GM06990 (cell line): ENCODE measurements at regions not wholly inside any gene's neighbourhood (a gene's known extent, or its start where the extent isn't known, plus 50 kb on each side); places are given as distances from the start of the nearest gene placed in this dataset.

Experiments
- DNase-seq: peaks from one replicate; pipeline ENCODE4 v3.0.0-alpha.2; 2011; ENCODE audit not compliant: insufficient read length; ENCODE audit errors: extremely low read depth
- H3K27me3 ChIP-seq: replicated peaks from 2 replicates; pipeline ENCODE4 v1.6.0; 2011; ENCODE audit warnings: low read length; ENCODE audit not compliant: control insufficient read depth, insufficient read depth
- H3K36me3 ChIP-seq: 2 replicates; pipeline ENCODE4 v1.5.1; 2011; ENCODE audit warnings: low read length; ENCODE audit not compliant: control insufficient read depth, insufficient read depth
- H3K4me3 ChIP-seq: replicated peaks from 2 replicates; pipeline ENCODE4 v1.5.1; 2011; ENCODE audit warnings: low read depth, mild to moderate bottlenecking, control low read depth, low read length
- TF ChIP-seq, protein P1 (sequence below): IDR thresholded peaks from 2 replicates; pipeline ENCODE4 v1.5.1; 2011; ENCODE audit warnings: low read length, control low read depth, mild to moderate bottlenecking, inconsistent platforms; ENCODE audit not compliant: insufficient read depth, poor library complexity, severe bottlenecking

DNA sequence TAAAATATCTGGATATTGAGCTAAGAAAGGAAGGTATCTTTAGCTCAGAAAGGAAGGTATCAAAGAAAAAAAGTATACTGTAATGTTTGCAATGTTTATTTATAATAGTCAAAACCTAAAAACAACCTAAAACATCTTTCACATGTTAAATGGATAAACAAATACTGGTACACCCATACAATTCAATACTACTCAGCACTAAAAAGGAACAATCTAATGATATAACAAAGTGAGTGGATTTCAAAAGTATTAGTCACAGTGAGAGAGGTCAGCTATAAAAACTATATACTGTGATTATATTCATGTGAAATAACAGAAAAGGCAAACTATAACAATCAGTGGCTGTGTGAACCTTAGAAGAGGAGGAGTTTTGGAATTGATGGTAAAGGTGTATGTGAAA, 455.0 kb upstream of the FTMT start:
- no peak for DNase-seq
- TF ChIP-seq, protein P1, sequence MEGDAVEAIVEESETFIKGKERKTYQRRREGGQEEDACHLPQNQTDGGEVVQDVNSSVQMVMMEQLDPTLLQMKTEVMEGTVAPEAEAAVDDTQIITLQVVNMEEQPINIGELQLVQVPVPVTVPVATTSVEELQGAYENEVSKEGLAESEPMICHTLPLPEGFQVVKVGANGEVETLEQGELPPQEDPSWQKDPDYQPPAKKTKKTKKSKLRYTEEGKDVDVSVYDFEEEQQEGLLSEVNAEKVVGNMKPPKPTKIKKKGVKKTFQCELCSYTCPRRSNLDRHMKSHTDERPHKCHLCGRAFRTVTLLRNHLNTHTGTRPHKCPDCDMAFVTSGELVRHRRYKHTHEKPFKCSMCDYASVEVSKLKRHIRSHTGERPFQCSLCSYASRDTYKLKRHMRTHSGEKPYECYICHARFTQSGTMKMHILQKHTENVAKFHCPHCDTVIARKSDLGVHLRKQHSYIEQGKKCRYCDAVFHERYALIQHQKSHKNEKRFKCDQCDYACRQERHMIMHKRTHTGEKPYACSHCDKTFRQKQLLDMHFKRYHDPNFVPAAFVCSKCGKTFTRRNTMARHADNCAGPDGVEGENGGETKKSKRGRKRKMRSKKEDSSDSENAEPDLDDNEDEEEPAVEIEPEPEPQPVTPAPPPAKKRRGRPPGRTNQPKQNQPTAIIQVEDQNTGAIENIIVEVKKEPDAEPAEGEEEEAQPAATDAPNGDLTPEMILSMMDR: no peak

DNA sequence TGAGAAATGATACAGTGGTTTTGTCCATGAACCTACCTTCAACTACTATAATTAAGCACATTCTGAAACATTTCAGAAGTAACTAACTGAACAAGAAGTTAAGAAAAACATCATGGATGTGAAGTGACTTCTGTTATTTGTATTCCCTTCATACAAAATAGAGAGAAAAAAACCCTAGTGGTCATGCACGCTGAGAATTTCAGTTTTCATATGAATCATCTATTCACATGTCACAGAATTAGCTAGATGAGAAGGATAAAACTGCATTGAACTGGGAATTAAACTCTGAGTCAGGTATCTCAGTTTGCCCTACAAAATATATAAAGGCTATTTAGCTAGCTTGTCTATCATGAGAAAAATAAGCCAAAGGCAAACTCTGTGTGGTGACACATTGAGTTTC, 451.8 kb upstream of the FTMT start:
- no peaks in the 10 kb centered on the region for H3K36me3 ChIP-seq
- TF ChIP-seq, protein P1: no peak

More for the DNA sequence above, 455.0 kb upstream of the FTMT start:
- Histone ChIP-seq H3K27me3 (no peaks in the 10 kb centered on the region), H3K36me3 (no peaks in the 10 kb centered on the region), H3K4me3 (no peak overlapping the region)

DNA sequence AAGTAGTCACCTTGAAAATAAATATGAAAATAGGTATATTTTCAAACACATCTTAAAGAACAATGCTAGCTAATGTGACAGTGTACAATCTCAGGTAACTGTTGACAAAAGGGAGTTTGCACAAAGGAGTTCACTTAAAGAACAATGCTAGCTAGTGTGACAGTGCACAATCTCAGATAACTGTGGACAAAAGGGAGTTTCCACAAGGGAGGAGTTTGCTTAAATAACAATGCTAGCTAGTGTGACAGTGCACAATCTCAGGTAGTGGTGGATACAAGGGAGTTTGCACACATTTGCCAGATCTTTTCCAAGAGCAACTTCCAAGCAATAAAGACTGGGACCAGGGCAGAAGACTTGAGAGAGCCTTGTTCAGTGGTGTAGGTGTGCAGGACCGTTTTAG, 442.9 kb upstream of the FTMT start:
- H3K27me3 ChIP-seq: no peaks in the 10 kb centered on the region
- TF ChIP-seq, protein P1: no peak
- no peak overlapping the region for H3K4me3 ChIP-seq
- no peaks in the 10 kb centered on the region for H3K36me3 ChIP-seq
- DNase-seq: no peak

More for the DNA sequence above, 451.8 kb upstream of the FTMT start:
- H3K4me3 ChIP-seq: no peak overlapping the region
- DNase-seq: peak; percentile 46
- H3K27me3 ChIP-seq: no peaks in the 10 kb centered on the region

DNA sequence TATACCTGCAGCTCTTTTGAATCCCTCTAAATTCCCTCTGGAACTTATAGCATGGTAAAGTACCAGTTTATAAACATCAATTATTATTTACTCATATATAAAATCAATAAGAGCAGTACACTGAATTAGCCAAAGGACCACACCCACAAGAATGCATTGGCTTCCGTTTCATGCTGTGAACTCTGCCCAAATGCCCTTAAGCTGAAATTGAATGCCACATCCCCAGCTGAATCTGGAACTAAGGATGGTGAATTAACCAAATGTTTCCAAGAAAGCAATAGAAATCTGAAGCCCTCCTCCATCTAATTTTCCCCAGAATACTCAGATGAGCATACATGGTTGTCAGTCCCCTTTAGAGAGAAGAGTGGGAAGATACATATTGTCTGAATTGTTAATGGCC, 436.4 kb upstream of the FTMT start:
- H3K4me3 ChIP-seq: no peak overlapping the region
- no peaks in the 10 kb centered on the region for H3K27me3 ChIP-seq
- TF ChIP-seq, protein P1: no peak
- no peaks in the 10 kb centered on the region for H3K36me3 ChIP-seq
- DNase-seq: no peak

DNA sequence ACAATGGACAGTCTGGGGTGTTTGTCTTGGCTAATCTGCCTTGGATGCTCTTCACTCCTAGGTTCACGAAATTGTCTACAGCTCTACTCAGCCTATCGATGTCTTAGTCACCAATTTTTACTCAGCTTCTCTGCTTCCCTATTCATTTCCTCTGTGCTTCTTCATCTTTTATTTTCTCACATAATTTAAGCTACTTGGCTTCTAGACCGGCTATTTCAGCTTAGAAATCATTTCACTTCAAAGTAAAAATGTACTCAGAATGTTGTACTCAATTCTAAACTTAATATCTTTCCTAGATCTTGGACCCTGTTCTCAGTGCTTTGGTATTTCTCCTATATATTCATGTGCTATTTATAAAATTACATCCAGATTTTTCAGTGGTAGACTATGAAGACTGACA, 430.0 kb upstream of the FTMT start:
- TF ChIP-seq, protein P1: no peak
- no peak overlapping the region for H3K4me3 ChIP-seq
- H3K27me3 ChIP-seq: no peaks in the 10 kb centered on the region
- no peak for DNase-seq
- no peaks in the 10 kb centered on the region for H3K36me3 ChIP-seq

DNA sequence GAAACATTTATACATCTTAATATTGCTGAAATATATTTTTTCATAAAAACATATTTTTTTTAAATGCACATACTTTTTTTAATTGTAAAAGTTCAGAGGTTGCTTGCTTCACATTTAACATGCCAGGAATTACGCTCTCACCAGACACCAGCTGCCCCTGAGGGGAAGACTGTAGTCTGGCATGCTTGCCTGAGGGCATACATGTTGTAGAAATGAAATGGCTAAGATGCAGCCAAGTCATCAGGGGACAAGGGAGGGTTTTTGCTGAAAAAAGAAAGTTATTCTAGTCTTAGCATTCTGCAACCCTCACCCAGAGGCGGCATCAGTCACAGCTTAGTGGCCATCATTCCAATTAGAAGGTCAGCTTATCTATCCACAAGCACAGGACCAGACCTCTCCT, 426.7 kb upstream of the FTMT start:
- no peak for DNase-seq
- TF ChIP-seq, protein P1: no peak
- Histone ChIP-seq H3K4me3 (no peak overlapping the region), H3K27me3 (no peaks in the 10 kb centered on the region), H3K36me3 (no peaks in the 10 kb centered on the region)
